Colonic mucosa (tissue), 4 donors: ENCODE measurements at regions not wholly inside any gene's neighbourhood (a gene's known extent, or its start where the extent isn't known, plus 50 kb on each side); places are given as distances from the start of the nearest gene placed in this dataset.

Source experiments
- DNase-seq: peaks from one replicate; pipeline ENCODE4 v3.0.0-alpha.2; 2020
- H3K27ac ChIP-seq: fragments of 200-600 bp; one replicate; pipeline ENCODE4 v1.8.0; 2021
- H3K27me3 ChIP-seq: fragments of 200-600 bp; one replicate; pipeline ENCODE4 v1.8.0; 2021
- H3K36me3 ChIP-seq: fragments of 200-600 bp; one replicate; pipeline ENCODE4 v1.8.0; 2021
- H3K4me1 ChIP-seq: fragments of 200-600 bp; one replicate; pipeline ENCODE4 v1.8.0; 2021; ENCODE audit warnings: mild to moderate bottlenecking
- H3K4me3 ChIP-seq: fragments of 200-600 bp; one replicate; pipeline ENCODE4 v1.8.0; 2021
- H3K9ac ChIP-seq, 2 donors: one replicate each; pipeline ENCODE4 v1.7.0; 2013; ENCODE audit warnings: control low read depth in 2 of 2, low read depth in 2 of 2, low read length in 2 of 2
- H3K9me3 ChIP-seq: fragments of 200-600 bp; one replicate; pipeline ENCODE4 v1.8.0; 2021
- CTCF ChIP-seq: fragments of 200-600 bp; IDR thresholded peaks from one replicate; pipeline ENCODE4 v1.8.0; 2022; ENCODE audit warnings: antibody characterized with exemption, mild to moderate bottlenecking
- intact Hi-C: fragments of 100-400 bp; cut with DNase I; formaldehyde crosslinking; loops from one replicate; pipeline ENCODE4 v1.14.1; 2022
- donor health status: healthy.
- donor health status: DM: no; HTN: no; CAD: no.
- donor health status: DM: no; HTN: no; CAD: no.

- no peak for TF ChIP-seq CTCF
- Histone ChIP-seq H3K9ac (no peak overlapping the region), H3K27me3 (no peaks in the 10 kb centered on the region), H3K4me1 (no peaks in the 10 kb centered on the region), H3K36me3 (no peaks in the 10 kb centered on the region), H3K27ac (no peak overlapping the region), H3K4me3 (no peak overlapping the region), H3K9me3 (no peaks in the 10 kb centered on the region)
- no peak for DNase-seq
- intact Hi-C loops: no loop called here
These were observed 245.1 kb upstream of the RSPO3 start for GRCh38 chr6:126873351-126873750.

DNA sequence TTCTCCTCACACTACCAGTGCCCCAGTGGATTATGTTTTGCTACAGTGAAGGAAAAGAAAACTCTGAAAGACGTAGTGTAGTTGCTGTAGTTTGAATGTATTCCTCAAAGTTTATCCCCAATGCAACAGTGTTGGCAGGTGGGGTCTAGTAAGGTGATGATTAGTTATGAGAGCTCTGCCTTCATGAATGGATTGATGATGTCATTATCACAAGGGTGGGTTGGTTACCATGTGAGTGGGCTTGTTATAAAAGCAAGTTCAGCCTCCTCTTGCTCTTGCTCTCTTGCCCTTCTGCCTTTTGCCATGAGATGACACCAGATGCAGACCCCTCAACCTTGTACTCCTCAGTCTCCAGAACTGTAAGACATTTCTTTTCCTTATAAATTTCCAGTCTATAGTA lies 244.7 kb upstream of the RSPO3 start:
- H3K36me3 ChIP-seq: no peaks in the 10 kb centered on the region
- intact Hi-C loops: no loop called here
- H3K4me3 ChIP-seq: no peak overlapping the region
- no peak overlapping the region for H3K9ac ChIP-seq
- no peaks in the 10 kb centered on the region for H3K9me3 ChIP-seq
- H3K27me3 ChIP-seq: no peaks in the 10 kb centered on the region
- no peak for TF ChIP-seq CTCF
- H3K4me1 ChIP-seq: no peaks in the 10 kb centered on the region
- no peak overlapping the region for H3K27ac ChIP-seq
- DNase-seq: no peak

DNA sequence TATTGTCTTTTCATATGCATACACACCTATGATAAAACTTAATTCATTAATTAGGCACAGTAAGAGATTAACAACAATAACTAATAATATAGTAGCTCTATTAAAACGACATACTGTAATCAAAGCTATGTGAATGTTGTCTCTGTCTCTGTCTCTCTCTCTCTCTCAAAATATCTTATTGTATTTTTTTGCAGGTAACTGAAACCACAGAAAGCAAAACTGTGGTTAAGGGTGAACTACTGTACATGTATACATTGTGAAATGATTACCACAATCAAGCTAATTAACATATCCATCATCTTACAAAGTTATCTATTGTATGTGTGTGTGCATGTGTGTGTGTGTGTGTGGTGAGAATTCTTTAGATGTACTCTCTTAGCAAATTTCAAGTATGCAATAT lies 242.0 kb upstream of the RSPO3 start:
- no peak for DNase-seq
- Histone ChIP-seq H3K9ac (no peak overlapping the region), H3K27ac (no peak overlapping the region), H3K9me3 (no peaks in the 10 kb centered on the region), H3K4me1 (no peaks in the 10 kb centered on the region), H3K4me3 (no peak overlapping the region), H3K27me3 (no peaks in the 10 kb centered on the region), H3K36me3 (no peaks in the 10 kb centered on the region)
- intact Hi-C loops: no loop called here
- TF ChIP-seq CTCF: no peak

- H3K4me3 ChIP-seq: no peak overlapping the region
- no peaks in the 10 kb centered on the region for H3K36me3 ChIP-seq
- intact Hi-C loops: no loop called here
- no peak overlapping the region for H3K27ac ChIP-seq
- H3K4me1 ChIP-seq: no peaks in the 10 kb centered on the region
- DNase-seq: no peak
- TF ChIP-seq CTCF: no peak
- H3K9me3 ChIP-seq: no peaks in the 10 kb centered on the region
- no peaks in the 10 kb centered on the region for H3K27me3 ChIP-seq
- no peak overlapping the region for H3K9ac ChIP-seq
These were observed 237.5 kb upstream of the RSPO3 start for GRCh38 chr6:126880964-126881363.

GRCh38 chr6:126886106-126886505 lies 232.4 kb upstream of the RSPO3 start:
- Histone ChIP-seq H3K4me1 (no peaks in the 10 kb centered on the region), H3K36me3 (no peaks in the 10 kb centered on the region), H3K4me3 (no peak overlapping the region), H3K9me3 (no peaks in the 10 kb centered on the region), H3K27ac (no peak overlapping the region), H3K9ac (no peak overlapping the region), H3K27me3 (no peaks in the 10 kb centered on the region)
- TF ChIP-seq CTCF: no peak
- intact Hi-C loops: no loop called here
- no peak for DNase-seq
